Kidney capillary endothelial cell (primary cell): ENCODE measurements at regions not wholly inside any gene's neighbourhood (a gene's known extent, or its start where the extent isn't known, plus 50 kb on each side); places are given as distances from the start of the nearest gene placed in this dataset.
"Not testable (repeated sequence)": the region's sequence is repeated elsewhere in the genome, so short reads cannot be mapped to it uniquely, and the experiment has no call there.

Experiments used
- DNase-seq: peaks from one replicate; pipeline ENCODE4 v3.0.0-alpha.2; 2018; ENCODE audit warnings: low spot score

- no peak for DNase-seq
Observed at GRCh38 chr19:28326746-28327145, 886.2 kb downstream of the UQCRFS1 start.

- no peak for DNase-seq
Observed at GRCh38 chr19:28324275-28325060, 888.5 kb downstream of the UQCRFS1 start.

GRCh38 chr19:28322945-28323344 lies 890.0 kb downstream of the UQCRFS1 start:
- no peak for DNase-seq

DNA sequence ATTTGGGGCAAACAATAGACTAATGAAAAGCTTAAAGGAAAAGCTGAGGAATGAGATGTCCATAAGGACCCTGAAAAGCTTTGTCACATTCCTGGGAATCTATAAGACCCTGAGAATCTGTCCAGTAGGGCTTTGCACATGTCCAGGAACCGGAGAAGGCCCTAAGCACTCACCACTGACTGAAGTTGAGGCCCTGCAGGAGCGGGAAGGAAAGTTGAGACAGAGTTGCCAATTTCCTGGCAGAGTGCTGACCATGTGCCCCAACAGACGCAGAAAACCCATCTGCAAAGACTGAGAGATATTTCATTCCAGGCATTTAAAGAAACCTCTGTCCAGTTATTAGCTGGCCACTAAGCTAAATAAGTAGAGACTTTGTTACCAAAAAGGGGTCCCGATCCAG lies 890.5 kb downstream of the UQCRFS1 start:
- DNase-seq = no peak

DNA sequence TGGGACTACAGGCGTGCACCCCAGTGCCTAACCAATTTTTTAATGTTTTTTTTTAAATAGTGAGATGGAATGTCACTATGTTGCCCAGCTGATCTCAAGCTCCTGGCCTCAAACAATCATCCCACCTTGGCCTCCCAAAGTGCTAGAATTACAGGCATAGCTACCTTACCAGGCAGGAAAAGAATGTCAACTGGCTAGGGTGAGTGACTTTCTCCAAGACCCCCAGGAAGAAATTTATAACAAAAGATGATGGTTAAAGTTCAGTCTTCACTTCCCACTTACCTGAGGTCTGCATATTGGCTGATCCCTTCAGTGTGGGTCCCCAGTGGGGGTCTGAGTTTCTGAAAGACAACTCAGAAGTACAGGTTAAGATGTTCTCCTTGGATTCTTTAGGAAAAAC lies 893.0 kb downstream of the UQCRFS1 start:
- DNase-seq = no peak

DNA sequence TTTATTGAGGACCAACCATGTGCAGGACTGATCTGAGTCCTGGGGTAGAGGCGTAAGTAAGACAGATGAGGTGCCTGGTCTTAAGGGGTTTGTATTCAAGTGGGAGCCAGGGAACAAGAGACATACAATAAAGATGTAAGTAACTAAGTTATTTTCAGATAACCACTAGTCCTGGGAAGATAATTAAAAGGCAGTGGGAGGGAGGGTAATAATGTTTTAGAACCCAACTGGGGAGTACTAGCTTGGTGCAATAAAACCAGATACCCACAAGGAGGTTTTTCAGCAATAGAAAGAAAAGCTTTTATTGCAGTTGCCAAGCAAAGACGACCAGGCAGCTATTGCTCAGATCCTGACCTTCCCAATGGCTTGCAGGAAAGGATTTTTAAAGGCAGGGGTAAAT lies 893.7 kb downstream of the UQCRFS1 start:
- no peak for DNase-seq

DNA sequence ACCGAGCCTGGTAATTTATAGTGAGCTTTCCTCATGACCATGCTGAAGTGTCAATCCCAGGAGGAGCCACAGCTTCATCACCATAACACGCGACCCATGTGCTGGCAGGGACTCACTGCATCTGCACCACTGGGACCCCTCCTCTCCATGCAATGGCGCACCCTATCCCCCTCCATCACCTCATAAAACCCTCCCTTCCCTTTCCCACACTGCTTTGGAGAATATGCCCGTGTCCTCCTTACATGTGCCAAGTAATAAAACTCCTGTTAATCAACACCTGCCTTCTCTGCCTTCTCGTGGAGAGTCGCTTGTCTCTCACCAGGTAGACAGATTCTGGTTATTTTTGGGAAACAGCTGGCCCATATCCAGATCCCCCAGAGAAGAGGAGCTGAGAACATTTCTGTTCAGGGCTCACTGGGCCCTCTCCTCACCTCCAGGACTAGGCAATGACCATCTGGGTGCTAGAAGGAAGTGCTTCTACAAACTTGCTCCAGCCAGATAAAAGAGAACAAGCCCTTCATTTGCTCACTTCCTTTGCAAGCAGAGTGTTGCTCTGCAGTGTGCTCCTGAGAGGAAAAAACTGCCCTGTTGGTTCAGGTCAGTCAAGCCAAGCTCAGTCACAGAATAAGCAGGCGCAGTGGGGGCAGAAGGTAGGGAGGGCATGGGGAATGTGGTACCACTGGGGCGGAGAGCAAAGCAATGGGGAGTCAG lies 894.3 kb downstream of the UQCRFS1 start:
- DNase-seq = no peak

- no peak for DNase-seq
Observed at GRCh38 chr19:28316464-28316863, 896.5 kb downstream of the UQCRFS1 start.

DNA sequence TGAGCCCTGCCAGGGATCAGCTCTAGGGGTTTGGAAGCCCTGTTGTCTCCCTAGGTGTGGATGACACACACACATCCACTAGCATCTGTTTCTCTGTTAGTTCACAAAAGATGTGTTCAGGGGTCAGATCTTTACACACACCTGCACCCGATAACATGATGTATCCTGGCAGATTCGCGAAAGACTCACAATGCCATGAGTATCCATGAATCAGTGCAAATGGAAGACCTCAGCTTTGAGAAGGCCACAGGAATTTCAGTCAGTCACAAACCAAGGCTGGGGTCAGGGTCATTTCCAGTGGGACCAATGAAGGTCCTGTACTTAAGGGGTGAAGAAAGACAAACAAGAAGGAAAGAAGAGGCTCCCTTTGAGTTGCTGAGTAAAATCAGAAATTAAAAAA lies 898.2 kb downstream of the UQCRFS1 start:
- no peak for DNase-seq

DNA sequence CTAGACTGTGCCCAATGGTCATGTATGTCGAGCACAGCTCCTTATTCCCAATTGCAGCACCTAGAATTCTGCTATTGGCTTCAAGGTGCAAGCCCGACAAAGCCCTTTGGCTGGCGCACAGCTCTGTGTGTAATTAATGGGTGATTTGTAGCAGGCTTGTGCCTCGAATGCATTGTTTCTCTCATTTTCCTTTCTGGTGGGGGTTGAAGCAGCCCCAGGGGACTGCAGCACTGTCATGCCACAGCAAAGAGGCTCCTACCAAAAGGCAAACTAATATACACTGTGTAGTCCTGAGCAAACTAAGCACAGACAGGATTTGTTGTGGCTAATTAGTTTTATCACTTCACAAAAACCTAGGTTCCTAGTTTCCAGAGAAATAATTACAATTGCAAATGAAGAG lies 898.7 kb downstream of the UQCRFS1 start:
- no peak for DNase-seq

- no peak for DNase-seq
Observed at GRCh38 chr19:28313633-28314032, 899.3 kb downstream of the UQCRFS1 start.

- DNase-seq = no peak
Observed at GRCh38 chr19:28312269-28312668, 900.7 kb downstream of the UQCRFS1 start.

GRCh38 chr19:28310829-28311228 lies 902.1 kb downstream of the UQCRFS1 start:
- DNase-seq = not testable (repeated sequence)

GRCh38 chr19:28309070-28309469 lies 903.9 kb downstream of the UQCRFS1 start:
- no peak for DNase-seq

- no peak for DNase-seq
Observed at GRCh38 chr19:28307963-28308362, 905.0 kb downstream of the UQCRFS1 start.

GRCh38 chr19:28307487-28307886 lies 905.5 kb downstream of the UQCRFS1 start:
- DNase-seq = no peak

DNA sequence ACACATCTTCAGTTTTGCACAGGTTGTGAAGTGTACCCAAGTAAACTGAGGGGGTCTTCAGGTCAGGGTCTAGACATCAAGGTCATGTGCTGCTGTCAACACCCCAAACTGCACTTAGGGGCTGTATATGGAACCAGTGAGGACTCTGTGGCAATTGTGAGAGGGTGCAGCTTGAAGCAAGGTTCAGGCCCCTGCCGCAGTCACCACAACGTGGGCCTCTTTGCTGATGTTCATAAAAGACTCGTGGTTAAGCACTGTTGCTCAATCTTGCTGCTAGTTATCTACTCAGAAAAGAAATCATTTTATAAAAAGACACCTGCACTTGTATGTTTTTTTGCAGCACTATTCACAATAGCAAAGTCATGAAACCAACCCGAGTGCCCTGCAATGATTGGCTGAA lies 907.4 kb downstream of the UQCRFS1 start:
- no peak for DNase-seq

DNA sequence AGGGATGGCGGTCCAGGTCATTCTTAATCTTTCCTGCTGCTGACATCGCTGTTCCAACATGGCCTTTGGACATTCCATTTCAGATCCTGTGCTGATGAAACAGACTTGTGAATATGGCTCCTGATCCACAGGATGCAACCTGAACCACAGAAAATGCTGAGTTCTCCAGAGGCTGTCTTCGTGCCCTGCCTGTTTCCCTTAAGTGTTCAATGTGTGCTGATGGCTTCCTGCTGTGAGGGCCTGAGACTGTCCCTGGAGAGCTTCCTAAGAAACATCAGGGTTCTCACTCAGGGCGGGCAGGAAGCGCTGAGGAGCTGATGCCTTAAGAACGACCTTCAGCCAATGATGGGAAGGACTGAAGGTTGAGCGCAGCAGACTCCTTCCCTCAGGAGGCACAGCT lies 909.4 kb downstream of the UQCRFS1 start:
- DNase-seq = no peak

DNA sequence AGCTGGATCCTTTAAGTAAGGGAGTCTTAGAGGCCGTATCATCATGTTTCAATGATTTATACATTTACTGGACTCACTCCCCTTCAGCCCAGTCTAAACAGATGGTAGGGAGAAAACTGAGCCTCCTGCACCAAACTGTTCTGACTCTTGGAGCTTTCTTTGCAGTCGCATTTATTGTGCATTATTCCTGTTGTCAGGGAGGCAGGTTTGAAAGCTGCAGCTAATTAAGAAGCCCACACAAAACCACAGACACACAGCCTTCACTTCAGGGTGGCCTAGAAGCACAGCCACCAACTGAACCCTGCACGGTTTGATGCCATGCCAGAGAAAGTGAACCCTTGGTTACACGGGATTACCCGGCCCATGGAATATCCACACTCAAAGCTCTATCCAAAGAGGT lies 911.0 kb downstream of the UQCRFS1 start:
- DNase-seq = no peak

DNA sequence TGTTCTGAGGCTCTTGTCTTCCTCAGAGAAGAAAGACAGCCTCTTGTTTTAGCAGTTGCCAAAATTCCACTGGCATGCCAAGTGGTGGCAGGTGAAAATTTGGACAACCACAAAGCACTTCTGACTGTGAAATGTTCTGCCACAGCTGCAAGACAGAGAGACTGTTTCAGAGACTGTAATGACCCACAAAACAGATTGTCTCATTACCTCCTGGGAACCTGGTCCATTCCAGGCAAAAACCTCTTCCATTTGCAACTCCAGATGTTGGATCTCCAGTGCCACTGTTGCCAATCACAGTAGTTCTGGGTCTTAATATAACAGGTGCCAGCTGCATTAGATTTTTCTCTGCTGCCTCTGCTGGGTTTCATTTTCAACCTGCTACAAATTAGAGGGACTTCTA lies 911.5 kb downstream of the UQCRFS1 start:
- DNase-seq = no peak

DNA sequence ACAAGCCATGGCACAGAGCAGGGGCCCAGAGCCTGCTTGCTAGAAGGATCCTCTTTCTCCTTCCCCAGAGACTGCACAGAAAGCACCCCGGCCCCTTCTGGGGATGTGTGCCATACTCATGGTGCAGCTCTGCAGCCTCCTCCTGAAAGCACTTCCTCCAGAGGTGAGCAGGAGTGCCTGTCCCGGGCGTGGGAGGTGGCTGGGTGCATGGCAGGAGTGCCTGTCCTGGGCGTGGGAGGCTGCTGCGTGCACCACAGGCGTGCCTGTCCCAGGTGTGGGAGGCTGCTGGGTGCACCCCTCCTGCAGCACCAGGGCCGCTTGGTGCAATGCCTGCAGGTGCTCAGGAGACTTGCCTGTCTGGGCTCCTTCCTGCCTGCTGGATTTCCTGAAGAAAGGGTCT lies 913.3 kb downstream of the UQCRFS1 start:
- DNase-seq = no peak

GRCh38 chr19:28297586-28298157 lies 915.3 kb downstream of the UQCRFS1 start:
- DNase-seq = no peak

- no peak for DNase-seq
Observed at GRCh38 chr19:28297036-28297435, 915.9 kb downstream of the UQCRFS1 start.
